A673 (cell line): ENCODE measurements at regions not wholly inside any gene's neighbourhood (a gene's known extent, or its start where the extent isn't known, plus 50 kb on each side); places are given as distances from the start of the nearest gene placed in this dataset.

Experiments
- BruUV-seq: library from RNA; stranded (reverse); fragments of 400-500 nt; replicated peaks from 2 replicates; lab custom pipeline; 2021; lab: Mats Ljungman, UMichigan
- CTCF ChIA-PET: fragments of 300-600 bp; sonication (Branson Sonifier 250); formaldehyde crosslinking; loops from one replicate; lab custom pipeline; 2022; ENCODE audit warnings: antibody characterized with exemption; lab: Charles Lee
- POLR2A ChIA-PET: fragments of 300-600 bp; sonication (Branson Sonifier 250); formaldehyde crosslinking; loops from one replicate; lab custom pipeline; 2022; ENCODE audit warnings: antibody characterized with exemption; ENCODE audit not compliant: low non-redundant PET; lab: Charles Lee
- DNase-seq: peaks from one replicate; pipeline ENCODE4 v3.0.0-alpha.2; 2015; ENCODE audit warnings: low spot score
- H3K27ac ChIP-seq: fragments of 200-600 bp; sonication (generic); 2 replicates; pipeline ENCODE4 v1.5.1; 2016; ENCODE audit warnings: mixed run types, low read depth, mild to moderate bottlenecking, mixed read lengths, antibody characterized with exemption, low read length; ENCODE audit not compliant: poor library complexity, severe bottlenecking
- H3K27me3 ChIP-seq: fragments of 200-600 bp; sonication (generic); replicated peaks from 2 replicates; pipeline ENCODE4 v1.6.1; 2017; ENCODE audit warnings: mixed run types, low read depth, mild to moderate bottlenecking, mixed read lengths, antibody characterized with exemption, low read length; ENCODE audit not compliant: insufficient read depth, poor library complexity
- H3K36me3 ChIP-seq: fragments of 200-600 bp; sonication (generic); 2 replicates; pipeline ENCODE4 v1.6.1; 2016; ENCODE audit warnings: mixed run types, mild to moderate bottlenecking, mixed read lengths, antibody characterized with exemption, low read length; ENCODE audit not compliant: insufficient read depth, poor library complexity, severe bottlenecking
- H3K4me1 ChIP-seq: fragments of 200-600 bp; sonication (generic); 2 replicates; pipeline ENCODE4 v1.6.1; 2017; ENCODE audit warnings: mixed run types, mild to moderate bottlenecking, mixed read lengths, antibody characterized with exemption, low read length; ENCODE audit not compliant: insufficient read depth, poor library complexity, severe bottlenecking
- H3K4me3 ChIP-seq: fragments of 200-600 bp; sonication (generic); 2 replicates; pipeline ENCODE4 v1.5.1; 2016; ENCODE audit warnings: low read depth, mixed run types, mild to moderate bottlenecking, mixed read lengths, low read length; ENCODE audit not compliant: poor library complexity, severe bottlenecking
- H3K9me3 ChIP-seq: fragments of 200-600 bp; sonication (generic); 2 replicates; pipeline ENCODE4 v1.6.1; 2016; ENCODE audit warnings: mixed run types, low read depth, mild to moderate bottlenecking, mixed read lengths, antibody characterized with exemption, low read length; ENCODE audit not compliant: poor library complexity, severe bottlenecking
- CTCF ChIP-seq: fragments of 300-800, 200-600 bp; sonication (generic); conservative IDR thresholded peaks from 2 replicates; pipeline ENCODE4 v1.5.1; 2017; ENCODE audit warnings: low read depth, mild to moderate bottlenecking, antibody characterized with exemption, low read length, moderate library complexity, mixed read lengths
- EZH2 ChIP-seq: fragments of 200-600 bp; sonication (generic); IDR thresholded peaks from 2 replicates; pipeline ENCODE4 v1.6.1; 2017; ENCODE audit warnings: borderline replicate concordance, low read depth, mild to moderate bottlenecking, mixed read lengths, antibody characterized with exemption, low read length; ENCODE audit not compliant: poor library complexity, severe bottlenecking
- intact Hi-C: fragments of 100-400 bp; cut with micrococcal nuclease; formaldehyde crosslinking; loops from one replicate; pipeline ENCODE4 v1.10.0; 2022; ENCODE audit not compliant: unreplicated experiment

- Histone ChIP-seq H3K4me1 (no peaks in the 10 kb centered on the region), H3K9me3 (no peaks in the 10 kb centered on the region), H3K4me3 (no peak overlapping the region), H3K27ac (no peak overlapping the region), H3K36me3 (no peaks in the 10 kb centered on the region), H3K27me3 (no peaks in the 10 kb centered on the region)
- ChIA-PET CTCF (no interaction called here), POLR2A (no interaction called here)
- DNase-seq, result no peak
- TF ChIP-seq EZH2 (no peak), CTCF (no peak)
- intact Hi-C loops, result no loop called here
- no TSS peak for BruUV-seq
These were observed 1907.6 kb upstream of the ACO1 start for GRCh38 chr9:30476826-30477225.

- BruUV-seq, result no TSS peak
- Histone ChIP-seq H3K9me3 (no peaks in the 10 kb centered on the region), H3K27me3 (no peaks in the 10 kb centered on the region), H3K27ac (no peak overlapping the region), H3K4me1 (no peaks in the 10 kb centered on the region), H3K36me3 (no peaks in the 10 kb centered on the region), H3K4me3 (no peak overlapping the region)
- TF ChIP-seq CTCF, result no peak
- no peak for TF ChIP-seq EZH2
- ChIA-PET CTCF (no interaction called here), POLR2A (no interaction called here)
- intact Hi-C loops, result no loop called here
- DNase-seq, result no peak
These were observed 1905.8 kb upstream of the ACO1 start for GRCh38 chr9:30478684-30479083.

DNA sequence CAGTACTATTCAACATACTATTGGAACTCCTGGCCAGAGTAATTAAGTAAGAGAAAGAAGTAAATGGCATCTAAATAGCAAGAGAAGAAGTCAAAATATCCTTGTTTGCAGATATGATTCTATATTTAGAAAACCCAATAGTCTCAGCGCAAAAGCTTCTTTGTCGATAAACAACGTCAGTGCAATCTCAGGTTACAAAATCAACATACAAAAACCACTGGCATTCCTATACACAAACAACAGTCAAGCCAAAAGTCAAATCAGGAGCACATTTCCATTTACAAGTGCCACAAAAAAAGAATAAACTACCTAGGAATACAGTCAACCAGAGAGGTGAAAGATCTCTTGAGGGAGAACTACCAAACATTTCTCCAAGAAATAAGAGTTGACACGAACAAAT, 1901.9 kb upstream of the ACO1 start:
- H3K4me3 ChIP-seq, result no peak overlapping the region
- no peaks in the 10 kb centered on the region for H3K36me3 ChIP-seq
- H3K27ac ChIP-seq, result no peak overlapping the region
- ChIA-PET CTCF (no interaction called here), POLR2A (no interaction called here)
- TF ChIP-seq EZH2, result no peak
- TF ChIP-seq CTCF, result no peak
- no peaks in the 10 kb centered on the region for H3K27me3 ChIP-seq
- intact Hi-C loops, result no loop called here
- DNase-seq, result no peak
- no peaks in the 10 kb centered on the region for H3K4me1 ChIP-seq
- no TSS peak for BruUV-seq
- H3K9me3 ChIP-seq, result no peaks in the 10 kb centered on the region
